Osteocyte (in vitro differentiated cells): ENCODE measurements at regions not wholly inside any gene's neighbourhood (a gene's known extent, or its start where the extent isn't known, plus 50 kb on each side); places are given as distances from the start of the nearest gene placed in this dataset.

Experiments
- DNase-seq: peaks from one replicate; pipeline ENCODE4 v3.0.0; 2021; ENCODE audit warnings: mixed read lengths; ENCODE audit not compliant: unreplicated experiment; ENCODE audit errors: extremely low spot score
- H3K27ac Mint-ChIP-seq: one replicate; pipeline ENCODE4 v1.8.0; 2021; ENCODE audit warnings: mild to moderate bottlenecking, mixed read lengths; ENCODE audit not compliant: unreplicated experiment
- H3K27me3 Mint-ChIP-seq: one replicate; pipeline ENCODE4 v1.8.0; 2021; ENCODE audit warnings: mixed read lengths; ENCODE audit not compliant: unreplicated experiment
- H3K36me3 Mint-ChIP-seq: one replicate; pipeline ENCODE4 v1.8.0; 2021; ENCODE audit warnings: mixed read lengths; ENCODE audit not compliant: unreplicated experiment
- H3K4me1 Mint-ChIP-seq: one replicate; pipeline ENCODE4 v1.8.0; 2021; ENCODE audit warnings: mixed read lengths; ENCODE audit not compliant: unreplicated experiment
- H3K4me3 Mint-ChIP-seq: one replicate; pipeline ENCODE4 v1.8.0; 2021; ENCODE audit warnings: mild to moderate bottlenecking, moderate library complexity, mixed read lengths; ENCODE audit not compliant: unreplicated experiment
- H3K9me3 Mint-ChIP-seq: one replicate; pipeline ENCODE4 v1.8.0; 2021; ENCODE audit warnings: mixed read lengths; ENCODE audit not compliant: unreplicated experiment
- CTCF ChIP-seq: fragments of 200-600 bp; sonication (generic); IDR thresholded peaks from 2 replicates; pipeline ENCODE4 v1.5.0; 2021; ENCODE audit warnings: antibody characterized with exemption, mild to moderate bottlenecking, moderate library complexity

DNA sequence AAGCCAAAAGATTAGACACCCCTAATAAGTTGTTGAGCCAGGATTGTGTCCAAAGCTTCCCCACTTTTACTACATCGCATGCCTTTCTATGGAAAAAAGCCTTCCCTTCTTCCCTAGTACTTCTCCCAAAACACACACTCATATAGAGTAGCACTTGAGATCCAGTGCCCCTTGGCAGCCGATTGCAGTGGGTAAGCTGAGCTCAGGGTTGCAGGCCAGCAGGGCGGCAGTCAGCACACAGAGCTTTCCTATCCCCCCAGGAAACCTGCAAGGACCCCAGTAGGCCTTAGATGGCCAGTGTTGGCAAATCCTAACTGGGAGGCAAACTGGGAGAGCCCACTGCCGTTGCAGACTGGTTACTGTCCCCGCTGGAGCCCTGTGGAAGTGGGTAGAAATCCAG lies 75.7 kb upstream of the C15orf39 start:
- TF ChIP-seq CTCF = no peak
- no peak for DNase-seq
- Mint-ChIP-seq H3K27me3 (peaks cover 2% of the 10 kb centered on the region), H3K4me3 (no peak overlapping the region), H3K9me3 (no peaks in the 10 kb centered on the region), H3K4me1 (peaks cover 24% of the 10 kb centered on the region), H3K36me3 (no peaks in the 10 kb centered on the region), H3K27ac (no peak overlapping the region)

- Mint-ChIP-seq H3K9me3 (no peaks in the 10 kb centered on the region), H3K27ac (no peak overlapping the region), H3K4me1 (peaks cover 25% of the 10 kb centered on the region), H3K27me3 (peaks cover 2% of the 10 kb centered on the region), H3K36me3 (no peaks in the 10 kb centered on the region), H3K4me3 (no peak overlapping the region)
- no peak for DNase-seq
- TF ChIP-seq CTCF = no peak
Observed at GRCh38 chr15:75126864-75127580, 74.7 kb upstream of the C15orf39 start.

- DNase-seq = no peak
- no peak for TF ChIP-seq CTCF
- Mint-ChIP-seq H3K27ac (no peak overlapping the region), H3K36me3 (no peaks in the 10 kb centered on the region), H3K27me3 (peaks cover 2% of the 10 kb centered on the region), H3K4me1 (peaks cover 11% of the 10 kb centered on the region), H3K9me3 (no peaks in the 10 kb centered on the region), H3K4me3 (no peak overlapping the region)
Observed at GRCh38 chr15:75129788-75130187, 71.9 kb upstream of the C15orf39 start.

DNA sequence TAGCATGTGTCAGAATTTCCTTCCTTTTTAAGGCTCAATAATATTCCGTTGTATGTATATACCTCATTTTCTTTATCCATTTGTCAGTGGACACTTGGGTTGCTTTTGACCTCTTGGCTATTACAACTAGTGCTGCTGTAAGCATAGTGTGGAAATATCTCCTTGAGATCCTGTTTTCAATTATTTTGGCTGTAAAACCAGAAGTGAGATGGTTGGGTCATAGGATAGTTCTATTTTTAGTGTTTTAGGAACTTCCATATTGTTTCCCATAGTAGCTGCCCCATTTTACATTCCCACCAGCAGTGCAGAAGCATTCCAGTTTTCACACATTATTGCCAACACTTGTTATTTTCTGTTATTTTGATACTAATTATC lies 70.4 kb upstream of the C15orf39 start:
- Mint-ChIP-seq H3K36me3 (no peaks in the 10 kb centered on the region), H3K9me3 (no peaks in the 10 kb centered on the region), H3K4me3 (no peak overlapping the region), H3K27ac (no peak overlapping the region), H3K27me3 (peaks cover 5% of the 10 kb centered on the region), H3K4me1 (peaks cover 8% of the 10 kb centered on the region)
- TF ChIP-seq CTCF = no peak
- no peak for DNase-seq

GRCh38 chr15:75134748-75135147 lies 66.9 kb upstream of the C15orf39 start:
- H3K4me1 Mint-ChIP-seq = peaks cover 28% of the 10 kb centered on the region
- no peak overlapping the region for H3K27ac Mint-ChIP-seq
- H3K4me3 Mint-ChIP-seq = no peak overlapping the region
- TF ChIP-seq CTCF = no peak
- DNase-seq = no peak
- H3K27me3 Mint-ChIP-seq = peaks cover 3% of the 10 kb centered on the region
- H3K36me3 Mint-ChIP-seq = no peaks in the 10 kb centered on the region
- H3K9me3 Mint-ChIP-seq = no peaks in the 10 kb centered on the region
